Endodermal cell (in vitro differentiated cells): ENCODE measurements at regions not wholly inside any gene's neighbourhood (a gene's known extent, or its start where the extent isn't known, plus 50 kb on each side); places are given as distances from the start of the nearest gene placed in this dataset.

Experiments
- DNase-seq: peaks from one replicate; pipeline ENCODE4 v3.0.0-alpha.2; 2017
- H3K27ac ChIP-seq: 2 replicates; pipeline ENCODE4 v1.5.1; 2013; ENCODE audit warnings: mild to moderate bottlenecking, low read depth, low read length, moderate library complexity
- H3K27me3 ChIP-seq: 2 replicates; pipeline ENCODE4 v1.6.1; 2013; ENCODE audit warnings: mild to moderate bottlenecking, low read length, moderate library complexity; ENCODE audit not compliant: insufficient read depth, control insufficient read depth, poor library complexity, severe bottlenecking
- H3K36me3 ChIP-seq: 2 replicates; pipeline ENCODE4 v1.7.0; 2013; ENCODE audit warnings: mild to moderate bottlenecking, low read length, moderate library complexity; ENCODE audit not compliant: control insufficient read depth, insufficient read depth
- H3K4me1 ChIP-seq: one replicate; pipeline ENCODE4 v1.7.0; 2013; ENCODE audit warnings: low read length; ENCODE audit not compliant: control insufficient read depth, insufficient read depth
- H3K4me3 ChIP-seq: 2 replicates; pipeline ENCODE4 v1.5.1; 2013; ENCODE audit warnings: mild to moderate bottlenecking, low read length, moderate library complexity
- H3K9ac ChIP-seq: 2 replicates; pipeline ENCODE4 v1.6.1; 2013; ENCODE audit warnings: mild to moderate bottlenecking, low read length, moderate library complexity; ENCODE audit not compliant: poor library complexity, severe bottlenecking; ENCODE audit errors: extremely low read depth
- H3K9me3 ChIP-seq: 2 replicates; pipeline ENCODE4 v1.6.1; 2013; ENCODE audit warnings: mild to moderate bottlenecking, low read length, moderate library complexity; ENCODE audit not compliant: control insufficient read depth
- H3K27ac Mint-ChIP-seq: 2 replicates; pipeline ENCODE4 v1.8.0; 2020; ENCODE audit warnings: mixed read lengths
- H3K27me3 Mint-ChIP-seq: 2 replicates; pipeline ENCODE4 v1.8.0; 2021; ENCODE audit warnings: mild to moderate bottlenecking, mixed read lengths; ENCODE audit not compliant: insufficient read depth
- H3K36me3 Mint-ChIP-seq: 2 replicates; pipeline ENCODE4 v1.8.0; 2020; ENCODE audit warnings: low read depth, mixed read lengths
- H3K4me1 Mint-ChIP-seq: 2 replicates; pipeline ENCODE4 v1.8.0; 2020; ENCODE audit warnings: mixed read lengths
- H3K4me3 Mint-ChIP-seq: 2 replicates; pipeline ENCODE4 v1.8.0; 2020; ENCODE audit warnings: mild to moderate bottlenecking, moderate library complexity, mixed read lengths
- H3K9me3 Mint-ChIP-seq: 2 replicates; pipeline ENCODE4 v1.8.0; 2020; ENCODE audit warnings: mild to moderate bottlenecking, mixed read lengths
- CTCF ChIP-seq: fragments of 200-600 bp; sonication (generic); conservative IDR thresholded peaks from 2 replicates; pipeline ENCODE4 v1.5.0; 2021; ENCODE audit warnings: antibody characterized with exemption, mild to moderate bottlenecking
- WGBS, 2 experiments: methylation state at CpG; one replicate each; pipeline versions ENCODE4 v1.1.5 to v1.1.7; 2013; ENCODE audit warnings: missing lambda C conversion rate in 2 of 2, mixed read lengths in 1 of 2; ENCODE audit not compliant: insufficient coverage in 1 of 2, insufficient read length in 1 of 2; 5-methylcytosine and 5-hydroxymethylcytosine counted together

GRCh38 chr1:112061901-112062320 lies 72.4 kb upstream of the KCND3 start:
- H3K27ac ChIP-seq = no peak overlapping the region
- TF ChIP-seq CTCF = no peak
- H3K9ac ChIP-seq = no peak overlapping the region
- no peak for DNase-seq
- peaks cover 21% of the 10 kb centered on the region for H3K27me3 Mint-ChIP-seq
- peaks cover 11% of the 10 kb centered on the region for H3K9me3 Mint-ChIP-seq
- H3K9me3 ChIP-seq = no peaks in the 10 kb centered on the region
- H3K4me3 Mint-ChIP-seq = no peak overlapping the region
- no peaks in the 10 kb centered on the region for H3K4me1 ChIP-seq
- H3K4me3 ChIP-seq = no peak overlapping the region
- no peaks in the 10 kb centered on the region for H3K36me3 Mint-ChIP-seq
- 89 to 95% methylated on average over 3 to 4 of the region's 4 CpGs for WGBS, 2 experiments
- peaks cover 9% of the 10 kb centered on the region for H3K27me3 ChIP-seq
- no peaks in the 10 kb centered on the region for H3K4me1 Mint-ChIP-seq
- H3K36me3 ChIP-seq = no peaks in the 10 kb centered on the region
- H3K27ac Mint-ChIP-seq = no peak overlapping the region

- TF ChIP-seq CTCF = no peak
- H3K27ac ChIP-seq = peak overlapping the region; percentile 92
- Mint-ChIP-seq H3K4me3 (no peak overlapping the region), H3K27ac (no peak overlapping the region), H3K27me3 (peaks cover 10% of the 10 kb centered on the region), H3K4me1 (no peaks in the 10 kb centered on the region), H3K36me3 (no peaks in the 10 kb centered on the region), H3K9me3 (peaks cover 11% of the 10 kb centered on the region)
- no peaks in the 10 kb centered on the region for H3K4me1 ChIP-seq
- H3K36me3 ChIP-seq = no peaks in the 10 kb centered on the region
- 88 to 89% methylated on average over 7 to 12 of the region's 12 CpGs for WGBS, 2 experiments
- no peak overlapping the region for H3K4me3 ChIP-seq
- peaks cover 9% of the 10 kb centered on the region for H3K27me3 ChIP-seq
- H3K9ac ChIP-seq = no peak overlapping the region
- no peaks in the 10 kb centered on the region for H3K9me3 ChIP-seq
- DNase-seq = no peak
These were observed 74.6 kb upstream of the KCND3 start for GRCh38 chr1:112063781-112064728.

DNA sequence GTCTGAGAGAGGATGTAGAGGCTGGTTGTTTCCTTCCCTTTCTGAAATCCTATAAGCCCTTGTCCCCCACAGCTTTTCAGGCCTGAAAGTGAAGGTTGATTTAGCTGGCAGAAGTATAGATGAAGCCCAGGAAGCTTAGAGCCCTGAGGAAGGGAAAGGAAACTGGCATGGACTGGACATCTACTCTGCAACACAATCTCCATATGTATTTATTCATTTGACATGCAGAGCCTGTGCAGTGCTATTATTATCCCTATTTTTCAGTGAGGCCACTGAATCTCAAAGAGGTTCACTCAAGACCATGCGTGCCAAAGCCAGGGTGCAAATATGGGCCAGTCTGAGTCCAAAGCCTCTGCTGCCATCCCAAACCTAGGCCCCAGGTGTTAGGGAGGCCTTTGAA lies 78.5 kb upstream of the KCND3 start:
- peaks cover 29% of the 10 kb centered on the region for H3K9me3 Mint-ChIP-seq
- no peak for DNase-seq
- H3K4me1 Mint-ChIP-seq = no peaks in the 10 kb centered on the region
- Histone ChIP-seq H3K4me1 (no peaks in the 10 kb centered on the region), H3K27me3 (peaks cover 9% of the 10 kb centered on the region), H3K27ac (no peak overlapping the region), H3K36me3 (no peaks in the 10 kb centered on the region), H3K4me3 (no peak overlapping the region), H3K9ac (no peak overlapping the region), H3K9me3 (peaks cover 17% of the 10 kb centered on the region)
- no peak for TF ChIP-seq CTCF
- no peaks in the 10 kb centered on the region for H3K36me3 Mint-ChIP-seq
- 93 to 100% methylated on average over 1 of the region's 1 CpG for WGBS, 2 experiments
- H3K4me3 Mint-ChIP-seq = no peak overlapping the region
- H3K27ac Mint-ChIP-seq = no peak overlapping the region
- peaks cover 12% of the 10 kb centered on the region for H3K27me3 Mint-ChIP-seq
